ENCODE measurements at regions not wholly inside any gene's neighbourhood (a gene's known extent, or its start where the extent isn't known, plus 50 kb on each side); places are given as distances from the start of the nearest gene placed in this dataset.

GRCh38 chr10:94194256-94194655, 168.5 kb downstream of the NOC3L start:
- peak; percentile 26 for DNase-seq

- no peak for DNase-seq
These were observed 165.5 kb downstream of the NOC3L start for GRCh38 chr10:94197241-94197640.

GRCh38 chr10:94198324-94198723, 164.4 kb downstream of the NOC3L start:
- no peak for DNase-seq

- DNase-seq = no peak
These were observed 163.2 kb downstream of the NOC3L start for GRCh38 chr10:94199565-94199964.

GRCh38 chr10:94200146-94200837, 162.4 kb downstream of the NOC3L start:
- DNase-seq = no peak

- DNase-seq = peak; percentile 26
These were observed 157.3 kb downstream of the NOC3L start for GRCh38 chr10:94205396-94205831.

- no peak for DNase-seq
These were observed 156.6 kb downstream of the NOC3L start for GRCh38 chr10:94206176-94206575.

GRCh38 chr10:94208315-94208714, 154.4 kb downstream of the NOC3L start:
- DNase-seq = no peak

GRCh38 chr10:94210440-94211168, 152.1 kb downstream of the NOC3L start:
- DNase-seq = no peak

GRCh38 chr10:94211169-94211510, 151.6 kb downstream of the NOC3L start:
- no peak for DNase-seq

- DNase-seq = no peak
These were observed 149.7 kb downstream of the NOC3L start for GRCh38 chr10:94213001-94213530.

GRCh38 chr10:94213980-94214379, 148.8 kb downstream of the NOC3L start:
- no peak for DNase-seq

- DNase-seq = no peak
These were observed 148.3 kb downstream of the NOC3L start for GRCh38 chr10:94214481-94214893.

GRCh38 chr10:94216201-94216600, 146.5 kb downstream of the NOC3L start:
- DNase-seq = peak; percentile 9

- no peak for DNase-seq
These were observed 145.3 kb downstream of the NOC3L start for GRCh38 chr10:94217411-94217810.

- no peak for DNase-seq
These were observed 144.1 kb downstream of the NOC3L start for GRCh38 chr10:94218493-94219183.

GRCh38 chr10:94219829-94220228, 142.9 kb downstream of the NOC3L start:
- DNase-seq = peak; percentile 52

- DNase-seq = no peak
These were observed 142.0 kb downstream of the NOC3L start for GRCh38 chr10:94220717-94221116.

- DNase-seq = no peak
These were observed 138.9 kb downstream of the NOC3L start for GRCh38 chr10:94223702-94224370.

GRCh38 chr10:94224656-94225055, 138.1 kb downstream of the NOC3L start:
- no peak for DNase-seq

GRCh38 chr10:94225589-94225988, 137.2 kb downstream of the NOC3L start:
- DNase-seq = peak; percentile 40

GRCh38 chr10:94230134-94230785, 132.5 kb downstream of the NOC3L start:
- DNase-seq = peak; percentile 56

All from DMS53 (cell line).